Thoracic aorta (tissue), 2 donors: ENCODE measurements at regions not wholly inside any gene's neighbourhood (a gene's known extent, or its start where the extent isn't known, plus 50 kb on each side); places are given as distances from the start of the nearest gene placed in this dataset.

ENCODE experiments used
- ATAC-seq: fragments of 150-250 bp; one replicate; pipeline ENCODE4 v1.8.0; 2017; ENCODE audit warnings: low read depth; ENCODE audit not compliant: insufficient number of reproducible peaks, low FRiP score
- DNase-seq: peaks from one replicate; pipeline ENCODE4 v3.0.0-alpha.2; 2020; ENCODE audit warnings: low spot score
- H3K27ac ChIP-seq, 2 donors: fragments of 200-600 bp; sonication (generic); 1 replicate in 1 of 2; 2 replicates in 1 of 2; pipeline ENCODE4 v1.5.1; 2016; ENCODE audit warnings: mild to moderate bottlenecking in 2 of 2, moderate library complexity in 2 of 2
- H3K27me3 ChIP-seq: fragments of 200-600 bp; sonication (generic); replicated peaks from 2 replicates; pipeline ENCODE4 v1.6.0; 2016; ENCODE audit warnings: mild to moderate bottlenecking; ENCODE audit not compliant: insufficient read depth
- H3K36me3 ChIP-seq: fragments of 200-600 bp; sonication (generic); one replicate; pipeline ENCODE4 v1.5.1; 2016
- H3K4me1 ChIP-seq, 2 donors: fragments of 200-600 bp; sonication (generic); 1 replicate in 1 of 2; 2 replicates in 1 of 2; pipeline versions ENCODE4 v1.5.1 to v1.6.0; 2016; ENCODE audit warnings: low read depth in 2 of 2, mild to moderate bottlenecking in 1 of 2; ENCODE audit not compliant: control insufficient read depth in 1 of 2
- H3K4me3 ChIP-seq: fragments of 200-600 bp; sonication (generic); 2 replicates; pipeline ENCODE4 v1.5.1; 2016; ENCODE audit warnings: mild to moderate bottlenecking
- H3K9me3 ChIP-seq: fragments of 200-600 bp; sonication (generic); 2 replicates; pipeline ENCODE4 v1.5.1; 2016
- CTCF ChIP-seq: fragments of 200-600 bp; sonication (generic); IDR thresholded peaks from one replicate; pipeline ENCODE4 v1.5.1; 2019; ENCODE audit warnings: antibody characterized with exemption

- ATAC-seq (no peak), DNase-seq (no peak)
- H3K9me3 ChIP-seq: no peaks in the 10 kb centered on the region
- H3K4me1 ChIP-seq: no peaks in the 10 kb centered on the region
- no peak overlapping the region for H3K4me3 ChIP-seq
- no peak for TF ChIP-seq CTCF
- no peaks in the 10 kb centered on the region for H3K27me3 ChIP-seq
- H3K27ac ChIP-seq: no peak overlapping the region
- no peaks in the 10 kb centered on the region for H3K36me3 ChIP-seq
These were observed 109.1 kb downstream of the LSM5 start for GRCh38 chr7:32381024-32381601.

- no peak for TF ChIP-seq CTCF
- no peak for ATAC-seq
These were observed 110.6 kb downstream of the LSM5 start for GRCh38 chr7:32379510-32380112.

GRCh38 chr7:32378988-32379387 lies 111.2 kb downstream of the LSM5 start:
- DNase-seq: no peak
- no peaks in the 10 kb centered on the region for H3K4me1 ChIP-seq

More at GRCh38 chr7:32379510-32380112, 110.6 kb downstream of the LSM5 start:
- no peaks in the 10 kb centered on the region for H3K4me1 ChIP-seq
- no peaks in the 10 kb centered on the region for H3K9me3 ChIP-seq
- no peaks in the 10 kb centered on the region for H3K27me3 ChIP-seq
- no peak overlapping the region for H3K27ac ChIP-seq
- no peak overlapping the region for H3K4me3 ChIP-seq
- DNase-seq: no peak
- no peaks in the 10 kb centered on the region for H3K36me3 ChIP-seq

GRCh38 chr7:32364581-32364980 lies 125.6 kb downstream of the LSM5 start:
- Histone ChIP-seq H3K4me3 (no peak overlapping the region), H3K27me3 (no peaks in the 10 kb centered on the region), H3K9me3 (no peaks in the 10 kb centered on the region), H3K4me1 (no peaks in the 10 kb centered on the region), H3K36me3 (no peaks in the 10 kb centered on the region), H3K27ac (no peak overlapping the region)
- ATAC-seq: no peak
- no peak for DNase-seq
- TF ChIP-seq CTCF: no peak

More at GRCh38 chr7:32378988-32379387, 111.2 kb downstream of the LSM5 start:
- H3K4me3 ChIP-seq: no peak overlapping the region
- no peaks in the 10 kb centered on the region for H3K27me3 ChIP-seq
- H3K27ac ChIP-seq: no peak overlapping the region
- no peak for TF ChIP-seq CTCF
- H3K36me3 ChIP-seq: no peaks in the 10 kb centered on the region
- ATAC-seq: no peak
- no peaks in the 10 kb centered on the region for H3K9me3 ChIP-seq

GRCh38 chr7:32360127-32360526 lies 130.1 kb downstream of the LSM5 start:
- DNase-seq: no peak

More at GRCh38 chr7:32360127-32360526, 130.1 kb downstream of the LSM5 start:
- no peak for TF ChIP-seq CTCF
- Histone ChIP-seq H3K27me3 (no peaks in the 10 kb centered on the region), H3K4me3 (no peak overlapping the region), H3K4me1 (no peaks in the 10 kb centered on the region), H3K36me3 (no peaks in the 10 kb centered on the region), H3K27ac (no peak overlapping the region), H3K9me3 (no peaks in the 10 kb centered on the region)
- no peak for ATAC-seq
